OCI-LY1 (cell line): ENCODE measurements at regions not wholly inside any gene's neighbourhood (a gene's known extent, or its start where the extent isn't known, plus 50 kb on each side); places are given as distances from the start of the nearest gene placed in this dataset.

Experiments
- H2AFZ ChIP-seq: fragments of 200-600 bp; sonication (generic), shearing (Covaris generic); 2 replicates; pipeline ENCODE4 v1.6.0; 2014; ENCODE audit warnings: antibody characterized with exemption, mild to moderate bottlenecking, low read length
- H3F3A ChIP-seq: fragments of 200-600 bp; sonication (generic), shearing (Covaris generic); 2 replicates; pipeline ENCODE4 v1.6.0; 2014; ENCODE audit warnings: mild to moderate bottlenecking, antibody characterized with exemption, low read length, moderate library complexity; ENCODE audit not compliant: insufficient read depth
- H3K27ac ChIP-seq: fragments of 200-600 bp; sonication (generic); 2 replicates; pipeline ENCODE4 v1.5.1; 2014; ENCODE audit warnings: low read length, mixed run types, mild to moderate bottlenecking, low read depth; ENCODE audit not compliant: poor library complexity, severe bottlenecking
- H3K27me3 ChIP-seq: fragments of 200-600 bp; sonication (generic); 2 replicates; pipeline ENCODE4 v1.6.0; 2014; ENCODE audit warnings: antibody characterized with exemption, mild to moderate bottlenecking, low read length, moderate library complexity; ENCODE audit not compliant: insufficient read depth
- H3K36me3 ChIP-seq: fragments of 200-600 bp; sonication (generic); 2 replicates; pipeline ENCODE4 v1.6.1; 2014; ENCODE audit warnings: mild to moderate bottlenecking, antibody characterized with exemption, low read length, moderate library complexity, mixed read lengths; ENCODE audit not compliant: insufficient read depth
- H3K4me1 ChIP-seq: fragments of 200-600 bp; sonication (generic); 2 replicates; pipeline ENCODE4 v1.5.1; 2014; ENCODE audit warnings: mild to moderate bottlenecking, low read length, moderate library complexity; ENCODE audit not compliant: insufficient read depth, severe bottlenecking
- H3K4me2 ChIP-seq: fragments of 200-600 bp; sonication (generic), shearing (Covaris generic); 2 replicates; pipeline ENCODE4 v1.6.1; 2014; ENCODE audit warnings: low read length
- H3K4me3 ChIP-seq: fragments of 200-600 bp; sonication (generic); 2 replicates; pipeline ENCODE4 v1.5.1; 2014; ENCODE audit warnings: low read length, low read depth, mild to moderate bottlenecking, mixed read lengths; ENCODE audit not compliant: poor library complexity, severe bottlenecking
- H3K79me2 ChIP-seq: fragments of 200-600 bp; shearing (Covaris generic); 2 replicates; pipeline ENCODE4 v1.6.1; 2016; ENCODE audit warnings: mixed run types, low read length, mixed read lengths; ENCODE audit not compliant: insufficient read depth
- H3K9ac ChIP-seq: fragments of 200-600 bp; sonication (generic), shearing (Covaris generic); 2 replicates; pipeline ENCODE4 v1.6.1; 2014; ENCODE audit warnings: mild to moderate bottlenecking, low read length, mixed read lengths
- H3K9me2 ChIP-seq: fragments of 200-600 bp; sonication (generic), shearing (Covaris generic); 2 replicates; pipeline ENCODE4 v1.6.1; 2014; ENCODE audit warnings: low read depth, mild to moderate bottlenecking, low read length, mixed read lengths
- H3K9me3 ChIP-seq: fragments of 200-600 bp; shearing (Covaris generic); 2 replicates; pipeline ENCODE4 v1.6.1; 2014; ENCODE audit warnings: low read length, mixed read lengths
- H4K20me1 ChIP-seq: fragments of 200-600 bp; sonication (generic), shearing (Covaris generic); 2 replicates; pipeline ENCODE4 v1.6.0; 2016; ENCODE audit warnings: mild to moderate bottlenecking, low read length; ENCODE audit not compliant: insufficient read depth
- EZH2 ChIP-seq: fragments of 200-600 bp; sonication (generic), shearing (Covaris generic); IDR thresholded peaks from 2 replicates; pipeline ENCODE4 v1.8.0; 2017; ENCODE audit warnings: borderline replicate concordance, mixed run types, mild to moderate bottlenecking, antibody characterized with exemption, low read length, moderate library complexity, mixed read lengths
- TF ChIP-seq, protein P1 (sequence below): fragments of 200-600 bp; sonication (generic), shearing (Covaris generic); IDR thresholded peaks from 2 replicates; pipeline ENCODE4 v1.5.1; 2017; ENCODE audit warnings: mild to moderate bottlenecking, antibody characterized with exemption, low read length, moderate library complexity, mixed read lengths

DNA sequence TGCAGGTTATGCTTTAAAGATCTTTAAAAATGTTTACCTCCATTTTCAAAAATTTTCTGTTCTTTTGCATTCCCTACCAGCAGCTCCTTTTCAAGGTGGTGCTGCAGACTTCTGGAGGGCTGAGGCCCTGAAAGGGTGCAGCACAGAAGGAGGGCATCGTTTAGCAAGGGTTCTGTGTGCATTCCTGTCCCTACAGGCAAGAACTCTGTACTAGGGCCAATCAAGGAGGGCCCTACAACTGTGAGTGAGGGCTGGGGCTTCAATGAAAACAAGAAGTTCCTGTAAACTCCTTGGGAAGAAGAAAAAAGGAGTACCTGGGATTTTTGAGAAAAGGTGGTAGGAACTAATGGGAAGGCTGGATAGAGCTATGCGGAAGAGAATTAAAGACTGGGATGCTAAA, 50.7 kb upstream of the CSRP2 start:
- H4K20me1 ChIP-seq = no peaks in the 10 kb centered on the region
- H3K9me2 ChIP-seq = no peaks in the 10 kb centered on the region
- H3K27ac ChIP-seq = no peak overlapping the region
- H3K9me3 ChIP-seq = no peaks in the 10 kb centered on the region
- H3K27me3 ChIP-seq = no peaks in the 10 kb centered on the region
- H3K36me3 ChIP-seq = no peaks in the 10 kb centered on the region
- no peaks in the 10 kb centered on the region for H3K4me1 ChIP-seq
- no peak overlapping the region for H3K4me2 ChIP-seq
- no peak overlapping the region for H3K4me3 ChIP-seq
- H3F3A ChIP-seq = no peaks in the 10 kb centered on the region
- TF ChIP-seq, protein P1, sequence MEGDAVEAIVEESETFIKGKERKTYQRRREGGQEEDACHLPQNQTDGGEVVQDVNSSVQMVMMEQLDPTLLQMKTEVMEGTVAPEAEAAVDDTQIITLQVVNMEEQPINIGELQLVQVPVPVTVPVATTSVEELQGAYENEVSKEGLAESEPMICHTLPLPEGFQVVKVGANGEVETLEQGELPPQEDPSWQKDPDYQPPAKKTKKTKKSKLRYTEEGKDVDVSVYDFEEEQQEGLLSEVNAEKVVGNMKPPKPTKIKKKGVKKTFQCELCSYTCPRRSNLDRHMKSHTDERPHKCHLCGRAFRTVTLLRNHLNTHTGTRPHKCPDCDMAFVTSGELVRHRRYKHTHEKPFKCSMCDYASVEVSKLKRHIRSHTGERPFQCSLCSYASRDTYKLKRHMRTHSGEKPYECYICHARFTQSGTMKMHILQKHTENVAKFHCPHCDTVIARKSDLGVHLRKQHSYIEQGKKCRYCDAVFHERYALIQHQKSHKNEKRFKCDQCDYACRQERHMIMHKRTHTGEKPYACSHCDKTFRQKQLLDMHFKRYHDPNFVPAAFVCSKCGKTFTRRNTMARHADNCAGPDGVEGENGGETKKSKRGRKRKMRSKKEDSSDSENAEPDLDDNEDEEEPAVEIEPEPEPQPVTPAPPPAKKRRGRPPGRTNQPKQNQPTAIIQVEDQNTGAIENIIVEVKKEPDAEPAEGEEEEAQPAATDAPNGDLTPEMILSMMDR = no peak
- no peak for TF ChIP-seq EZH2
- H3K79me2 ChIP-seq = no peaks in the 10 kb centered on the region
- H2AFZ ChIP-seq = no peak overlapping the region
- H3K9ac ChIP-seq = no peak overlapping the region
